ENCODE measurements at regions not wholly inside any gene's neighbourhood (a gene's known extent, or its start where the extent isn't known, plus 50 kb on each side); places are given as distances from the start of the nearest gene placed in this dataset.

DNA sequence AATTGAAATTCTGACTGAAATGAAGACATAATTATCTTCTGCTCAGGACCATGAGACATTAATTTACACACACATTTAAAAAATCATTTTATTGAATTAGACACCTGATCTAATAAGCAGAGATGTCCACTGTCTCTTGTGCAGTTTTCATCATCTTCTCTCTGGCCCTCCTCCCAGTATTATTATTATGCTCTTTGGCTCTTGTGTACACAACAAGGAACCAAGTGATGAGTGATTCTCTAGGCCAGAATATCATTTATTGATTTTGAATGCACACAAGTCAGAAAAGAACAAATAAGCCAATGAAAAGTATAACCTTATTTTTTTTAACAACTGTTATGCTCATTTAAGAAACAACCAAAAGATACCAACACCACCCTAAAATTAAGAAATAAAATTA lies 244.7 kb upstream of the KRR1 start:
- H4K20me1 ChIP-seq (ENCODE audit: insufficient read depth), result no peaks in the 10 kb centered on the region
- H3K79me2 ChIP-seq (ENCODE audit: insufficient read depth), result no peaks in the 10 kb centered on the region
- no peak overlapping the region for H3K9ac ChIP-seq
- no peaks in the 10 kb centered on the region for H3K9me2 ChIP-seq (ENCODE audit: insufficient read depth)
- H3K27me3 ChIP-seq (replicated peaks; ENCODE audit: insufficient read depth), result no peaks in the 10 kb centered on the region
- H3K27ac ChIP-seq, result no peak overlapping the region
- no peaks in the 10 kb centered on the region for H3K9me3 ChIP-seq (ENCODE audit: low read depth)
- no peaks in the 10 kb centered on the region for H3K36me3 ChIP-seq (ENCODE audit: low read depth)
- TF ChIP-seq EZH2 (IDR thresholded peaks at IDR 0.05; ENCODE audit: insufficient read depth, poor library complexity, severe bottlenecking) (no peak), EZH2phosphoT487 (IDR thresholded peaks at IDR 0.05; ENCODE audit: insufficient read depth, low read depth) (no peak)
- peaks cover 33% of the 10 kb centered on the region for H3K4me1 ChIP-seq (ENCODE audit: insufficient read depth)
- H3K4me2 ChIP-seq (ENCODE audit: unreplicated experiment), result no peak overlapping the region
- no peak for DNase-seq
- in situ Hi-C loops (cut with MboI), result no loop called here
- H3F3A ChIP-seq (ENCODE audit: insufficient read depth), result peaks cover 27% of the 10 kb centered on the region
- no peak overlapping the region for H3K4me3 ChIP-seq
- H2AFZ ChIP-seq, result no peak overlapping the region

DNA sequence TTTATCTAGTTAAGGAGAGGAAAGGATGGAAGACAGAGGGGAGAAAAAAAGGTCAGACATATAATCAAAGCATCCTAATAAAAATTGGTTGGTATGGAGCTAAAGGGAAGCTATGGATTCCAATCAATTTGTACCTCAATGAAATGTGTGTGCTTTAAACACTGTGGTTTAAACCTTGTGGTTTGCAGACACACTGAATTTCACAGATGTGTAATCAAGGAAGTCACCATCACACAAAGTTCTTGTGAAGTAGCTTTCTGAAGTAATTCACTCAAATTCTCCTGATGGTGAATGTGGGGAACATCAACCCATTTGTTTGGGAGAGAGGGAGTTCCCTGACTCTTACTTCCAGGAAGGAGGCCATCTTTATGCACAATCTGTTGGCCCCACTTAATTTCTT lies 243.3 kb upstream of the KRR1 start:
- Histone ChIP-seq H3K9ac (no peak overlapping the region), H4K20me1 (ENCODE audit: insufficient read depth) (no peaks in the 10 kb centered on the region), H3K9me3 (ENCODE audit: low read depth) (no peaks in the 10 kb centered on the region), H3K27ac (no peak overlapping the region), H2AFZ (0 out of 2 replicates have a peak overlapping the region, but pooled peaks have one; percentile 10), H3F3A (ENCODE audit: insufficient read depth) (peaks cover 24% of the 10 kb centered on the region), H3K9me2 (ENCODE audit: insufficient read depth) (no peaks in the 10 kb centered on the region), H3K79me2 (ENCODE audit: insufficient read depth) (no peaks in the 10 kb centered on the region), H3K27me3 (replicated peaks; ENCODE audit: insufficient read depth) (no peaks in the 10 kb centered on the region), H3K4me1 (ENCODE audit: insufficient read depth) (peaks cover 33% of the 10 kb centered on the region), H3K4me2 (ENCODE audit: unreplicated experiment) (no peak overlapping the region), H3K4me3 (no peak overlapping the region), H3K36me3 (ENCODE audit: low read depth) (no peaks in the 10 kb centered on the region)
- no peak for DNase-seq
- TF ChIP-seq EZH2phosphoT487 (IDR thresholded peaks at IDR 0.05; ENCODE audit: insufficient read depth, low read depth) (no peak), EZH2 (IDR thresholded peaks at IDR 0.05; ENCODE audit: insufficient read depth, poor library complexity, severe bottlenecking) (no peak)
- in situ Hi-C loops (cut with MboI), result no loop called here

DNA sequence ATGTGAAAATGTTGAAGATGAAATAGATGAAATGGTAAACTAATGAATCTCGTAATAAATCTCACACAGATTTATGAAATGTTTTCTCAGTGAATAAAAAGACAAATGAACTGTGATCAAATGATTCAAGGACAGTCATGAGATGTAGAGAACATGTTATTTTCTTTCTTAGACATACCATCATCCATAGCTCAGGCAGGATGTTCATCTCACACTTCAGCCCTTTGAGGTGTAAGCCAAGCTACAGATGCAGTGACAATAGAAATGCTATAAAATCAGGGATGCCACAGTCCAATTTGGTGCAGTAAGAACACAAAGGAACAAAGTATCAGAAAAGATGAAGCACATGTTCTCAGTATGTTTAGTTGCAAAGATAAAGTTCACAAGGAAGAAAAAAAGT lies 242.7 kb upstream of the KRR1 start:
- H3K9me2 ChIP-seq (ENCODE audit: insufficient read depth), result no peaks in the 10 kb centered on the region
- in situ Hi-C loops (cut with MboI), result no loop called here
- no peak overlapping the region for H3K4me2 ChIP-seq (ENCODE audit: unreplicated experiment)
- H3K79me2 ChIP-seq (ENCODE audit: insufficient read depth), result no peaks in the 10 kb centered on the region
- WGBS, 2 experiments (ENCODE audit: low coverage in 1 of 2, low lambda C conversion rate in 2 of 2, missing lambda C conversion rate in 2 of 2), result 93 to 97% methylated on average over 1 of the region's 1 CpG
- peaks cover 19% of the 10 kb centered on the region for H3F3A ChIP-seq (ENCODE audit: insufficient read depth)
- DNase-seq, result no peak
- peaks cover 28% of the 10 kb centered on the region for H3K4me1 ChIP-seq (ENCODE audit: insufficient read depth)
- H3K27me3 ChIP-seq (replicated peaks; ENCODE audit: insufficient read depth), result no peaks in the 10 kb centered on the region
- no peaks in the 10 kb centered on the region for H3K9me3 ChIP-seq (ENCODE audit: low read depth)
- H3K9ac ChIP-seq, result no peak overlapping the region
- no peak overlapping the region for H2AFZ ChIP-seq
- no peak for TF ChIP-seq EZH2phosphoT487 (IDR thresholded peaks at IDR 0.05; ENCODE audit: insufficient read depth, low read depth)
- H3K4me3 ChIP-seq, result no peak overlapping the region
- no peaks in the 10 kb centered on the region for H4K20me1 ChIP-seq (ENCODE audit: insufficient read depth)
- H3K36me3 ChIP-seq (ENCODE audit: low read depth), result no peaks in the 10 kb centered on the region
- H3K27ac ChIP-seq, result no peak overlapping the region

DNA sequence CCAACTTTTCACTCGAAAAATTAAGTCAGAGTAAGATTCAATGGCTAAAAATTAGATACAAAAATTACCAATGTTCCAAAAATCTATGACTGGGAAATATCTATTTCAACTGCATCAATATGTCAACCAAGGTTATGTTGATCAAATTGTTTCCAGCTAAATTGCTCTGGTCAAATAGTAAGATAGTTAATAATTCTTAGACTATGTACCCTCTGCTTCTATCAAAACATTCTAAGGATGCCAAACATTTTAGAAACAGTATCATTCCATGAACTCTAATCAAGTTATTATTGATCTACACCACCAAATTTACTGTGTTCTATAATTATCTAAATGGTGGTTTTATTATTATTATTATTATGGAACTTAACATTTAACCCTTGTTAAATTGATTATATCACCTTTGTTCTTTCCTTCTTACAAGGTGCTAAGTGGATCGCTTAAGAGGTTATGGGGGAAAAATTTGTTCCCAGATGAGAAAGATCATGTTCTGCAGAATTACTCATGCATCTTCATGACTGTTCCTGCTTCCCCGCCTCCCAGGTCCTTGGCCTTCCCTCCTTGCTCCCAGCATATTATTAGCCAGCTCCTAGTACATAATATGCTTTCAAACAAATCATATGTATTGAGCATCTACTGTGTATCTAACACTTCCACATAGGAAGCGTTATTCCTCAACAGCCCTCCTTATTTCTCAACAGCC lies 240.5 kb upstream of the KRR1 start:
- 76 to 78% methylated on average over 4 of the region's 4 CpGs for WGBS, 2 experiments (ENCODE audit: low coverage in 1 of 2, low lambda C conversion rate in 2 of 2, missing lambda C conversion rate in 2 of 2)
- Histone ChIP-seq H3K9me3 (ENCODE audit: low read depth) (no peaks in the 10 kb centered on the region), H3K9me2 (ENCODE audit: insufficient read depth) (no peaks in the 10 kb centered on the region), H3K4me3 (no peak overlapping the region), H3K36me3 (ENCODE audit: low read depth) (no peaks in the 10 kb centered on the region), H2AFZ (no peak overlapping the region), H3F3A (ENCODE audit: insufficient read depth) (peaks cover 26% of the 10 kb centered on the region), H3K9ac (no peak overlapping the region), H3K27me3 (replicated peaks; ENCODE audit: insufficient read depth) (no peaks in the 10 kb centered on the region), H3K4me1 (ENCODE audit: insufficient read depth) (peaks cover 29% of the 10 kb centered on the region), H4K20me1 (ENCODE audit: insufficient read depth) (no peaks in the 10 kb centered on the region), H3K27ac (peak overlapping the region; percentile 84), H3K4me2 (ENCODE audit: unreplicated experiment) (peak overlapping the region; percentile 79), H3K79me2 (ENCODE audit: insufficient read depth) (no peaks in the 10 kb centered on the region)
- in situ Hi-C loops (cut with MboI), result no loop called here
- DNase-seq, result peak; percentile 60
- TF ChIP-seq EZH2 (IDR thresholded peaks at IDR 0.05; ENCODE audit: insufficient read depth, poor library complexity, severe bottlenecking) (no peak), EZH2phosphoT487 (IDR thresholded peaks at IDR 0.05; ENCODE audit: insufficient read depth, low read depth) (no peak)
